Hepatocyte (in vitro differentiated cells): ENCODE measurements at regions not wholly inside any gene's neighbourhood (a gene's known extent, or its start where the extent isn't known, plus 50 kb on each side); places are given as distances from the start of the nearest gene placed in this dataset.
"Not testable (repeated sequence)": the region's sequence is repeated elsewhere in the genome, so short reads cannot be mapped to it uniquely, and the experiment has no call there.

Experiments
- DNase-seq: peaks from one replicate; pipeline ENCODE4 v3.0.0-alpha.2; 2016; ENCODE audit warnings: low spot score
- H2AFZ ChIP-seq: fragments of 200-600 bp; sonication (generic); 2 replicates; pipeline ENCODE4 v1.6.0; 2016; ENCODE audit warnings: antibody characterized with exemption, mild to moderate bottlenecking
- H3K27ac ChIP-seq: fragments of 200-600 bp; sonication (generic); 2 replicates; pipeline ENCODE4 v1.5.1; 2016; ENCODE audit warnings: mild to moderate bottlenecking
- H3K27me3 ChIP-seq: fragments of 200-600 bp; sonication (generic); 2 replicates; pipeline ENCODE4 v1.6.1; 2016
- H3K36me3 ChIP-seq: fragments of 200-600 bp; sonication (generic); replicated peaks from 2 replicates; pipeline ENCODE4 v1.5.1; 2016; ENCODE audit warnings: low read depth; ENCODE audit not compliant: insufficient read depth
- H3K4me1 ChIP-seq: fragments of 200-600 bp; sonication (generic); 2 replicates; pipeline ENCODE4 v1.5.1; 2016; ENCODE audit warnings: mild to moderate bottlenecking, moderate library complexity; ENCODE audit not compliant: insufficient read depth
- H3K4me2 ChIP-seq: fragments of 200-600 bp; sonication (generic); 2 replicates; pipeline ENCODE4 v1.6.0; 2016
- H3K4me3 ChIP-seq: fragments of 200-600 bp; sonication (generic); 2 replicates; pipeline ENCODE4 v1.5.1; 2016; ENCODE audit warnings: mild to moderate bottlenecking
- H3K79me2 ChIP-seq: fragments of 200-600 bp; sonication (generic); 2 replicates; pipeline ENCODE4 v1.6.0; 2017; ENCODE audit warnings: mild to moderate bottlenecking
- H3K9me2 ChIP-seq: fragments of 200-600 bp; sonication (generic); replicated peaks from 2 replicates; pipeline ENCODE4 v1.6.0; 2017; ENCODE audit warnings: mild to moderate bottlenecking; ENCODE audit not compliant: insufficient read depth
- H3K9me3 ChIP-seq: fragments of 200-600 bp; sonication (generic); 2 replicates; pipeline ENCODE4 v1.5.1; 2016; ENCODE audit warnings: low read depth, mild to moderate bottlenecking
- H4K20me1 ChIP-seq: fragments of 200-600 bp; sonication (generic); 2 replicates; pipeline ENCODE4 v1.6.0; 2016; ENCODE audit warnings: mild to moderate bottlenecking; ENCODE audit not compliant: insufficient read depth, poor library complexity, severe bottlenecking
- CTCF ChIP-seq: fragments of 200-600 bp; sonication (generic); IDR thresholded peaks from 2 replicates; pipeline ENCODE4 v1.5.1; 2016; ENCODE audit warnings: antibody characterized with exemption, mild to moderate bottlenecking; ENCODE audit not compliant: poor library complexity
- EZH2 ChIP-seq: fragments of 200-600 bp; sonication (generic); IDR thresholded peaks from 2 replicates; pipeline ENCODE4 v1.6.1; 2016; ENCODE audit warnings: antibody characterized with exemption, mild to moderate bottlenecking, borderline replicate concordance
- EZH2phosphoT487 ChIP-seq: fragments of 200-600 bp; sonication (generic); IDR thresholded peaks from one replicate; pipeline ENCODE4 v1.6.1; 2018; ENCODE audit warnings: antibody characterized with exemption, mild to moderate bottlenecking, low read depth, moderate library complexity; ENCODE audit not compliant: unreplicated experiment, severe bottlenecking
- WGBS: methylation state at CpG from one replicate; pipeline ENCODE4 v1.1.6; 2016; ENCODE audit warnings: low lambda C conversion rate; ENCODE audit errors: missing lambda C conversion rate; 5-methylcytosine and 5-hydroxymethylcytosine counted together

- Histone ChIP-seq H4K20me1 (no peaks in the 10 kb centered on the region), H3K4me1 (no peaks in the 10 kb centered on the region), H3K4me3 (no peak overlapping the region), H3K27ac (no peak overlapping the region), H3K27me3 (no peaks in the 10 kb centered on the region), H2AFZ (no peak overlapping the region), H3K79me2 (no peaks in the 10 kb centered on the region), H3K9me2 (no peaks in the 10 kb centered on the region), H3K36me3 (no peaks in the 10 kb centered on the region), H3K9me3 (no peaks in the 10 kb centered on the region), H3K4me2 (no peak overlapping the region)
- no peak for TF ChIP-seq CTCF
- no peak for TF ChIP-seq EZH2
- TF ChIP-seq EZH2phosphoT487: no peak
- DNase-seq: no peak
Observed at GRCh38 chr2:215635071-215635787, 199.4 kb upstream of the FN1 start.

GRCh38 chr2:215633360-215633759 lies 197.5 kb upstream of the FN1 start:
- Histone ChIP-seq H3K9me2 (no peaks in the 10 kb centered on the region), H4K20me1 (no peaks in the 10 kb centered on the region), H3K4me1 (no peaks in the 10 kb centered on the region), H3K4me3 (no peak overlapping the region), H3K27me3 (no peaks in the 10 kb centered on the region), H2AFZ (no peak overlapping the region), H3K27ac (no peak overlapping the region), H3K9me3 (no peaks in the 10 kb centered on the region), H3K4me2 (no peak overlapping the region), H3K36me3 (no peaks in the 10 kb centered on the region), H3K79me2 (no peaks in the 10 kb centered on the region)
- DNase-seq: no peak
- no peak for TF ChIP-seq EZH2phosphoT487
- TF ChIP-seq EZH2: no peak
- no peak for TF ChIP-seq CTCF

GRCh38 chr2:215631696-215632095 lies 195.8 kb upstream of the FN1 start:
- no peak for DNase-seq

GRCh38 chr2:215630796-215631195 lies 194.9 kb upstream of the FN1 start:
- not testable (repeated sequence) for H3K36me3 ChIP-seq, H3K79me2 ChIP-seq, H3K4me2 ChIP-seq, H3K27me3 ChIP-seq, H3K9me2 ChIP-seq, H3K4me3 ChIP-seq, H3K9me3 ChIP-seq, H3K4me1 ChIP-seq, H2AFZ ChIP-seq, H4K20me1 ChIP-seq, H3K27ac ChIP-seq, DNase-seq
- 93% methylated on average over 2 of the region's 2 CpGs for WGBS

More at GRCh38 chr2:215631696-215632095, 195.8 kb upstream of the FN1 start:
- Histone ChIP-seq H3K4me3 (no peak overlapping the region), H3K79me2 (no peaks in the 10 kb centered on the region), H3K4me1 (no peaks in the 10 kb centered on the region), H3K36me3 (no peaks in the 10 kb centered on the region), H3K9me3 (no peaks in the 10 kb centered on the region), H3K27me3 (no peaks in the 10 kb centered on the region), H3K4me2 (no peak overlapping the region), H3K27ac (no peak overlapping the region), H2AFZ (no peak overlapping the region), H4K20me1 (no peaks in the 10 kb centered on the region), H3K9me2 (no peaks in the 10 kb centered on the region)
- TF ChIP-seq EZH2 (no peak), CTCF (no peak), EZH2phosphoT487 (no peak)
- 94% methylated on average over 2 of the region's 2 CpGs for WGBS
